ENCODE measurements at regions not wholly inside any gene's neighbourhood (a gene's known extent, or its start where the extent isn't known, plus 50 kb on each side); places are given as distances from the start of the nearest gene placed in this dataset.
"Not testable (repeated sequence)": the region's sequence is repeated elsewhere in the genome, so short reads cannot be mapped to it uniquely, and the experiment has no call there.

DNA sequence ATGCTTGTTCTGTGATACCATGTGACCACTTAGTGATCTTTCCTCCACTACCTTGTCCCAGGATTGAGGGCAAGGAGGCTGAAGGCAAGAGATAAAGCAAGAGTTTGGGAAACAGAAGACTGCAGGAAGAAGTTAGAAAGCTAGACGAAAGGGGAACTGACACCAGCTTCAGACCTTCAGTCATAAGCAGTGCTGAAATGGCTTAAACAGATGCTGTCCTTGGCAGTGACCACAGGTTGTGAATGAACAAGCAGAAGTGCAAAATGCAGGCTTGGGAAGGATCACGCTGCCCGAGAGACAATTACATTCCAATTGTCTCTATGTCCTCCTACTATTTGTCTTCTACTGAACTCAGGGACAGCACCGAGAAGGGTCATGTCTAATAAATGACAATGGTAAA, 704.9 kb upstream of the AUTS2 start (continued):
- TF ChIP-seq RNF2 (IDR thresholded peaks at IDR 0.05; ENCODE audit: borderline replicate concordance, low read depth, low read length, missing control alignments, poor library complexity, severe bottlenecking) (no peak), TBP (IDR thresholded peaks at IDR 0.05; ENCODE audit: low read depth, low read length) (no peak), GTF2F1 (IDR thresholded peaks at IDR 0.05; ENCODE audit: borderline replicate concordance, low read depth, low read length) (no peak), TAF1 (IDR thresholded peaks at IDR 0.05; ENCODE audit: low read depth, low read length) (no peak), TAF7 (optimal IDR thresholded peaks at IDR 0.05; ENCODE audit: borderline replicate concordance, low read depth, low read length) (no peak)
- TF ChIP-seq, protein P1, sequence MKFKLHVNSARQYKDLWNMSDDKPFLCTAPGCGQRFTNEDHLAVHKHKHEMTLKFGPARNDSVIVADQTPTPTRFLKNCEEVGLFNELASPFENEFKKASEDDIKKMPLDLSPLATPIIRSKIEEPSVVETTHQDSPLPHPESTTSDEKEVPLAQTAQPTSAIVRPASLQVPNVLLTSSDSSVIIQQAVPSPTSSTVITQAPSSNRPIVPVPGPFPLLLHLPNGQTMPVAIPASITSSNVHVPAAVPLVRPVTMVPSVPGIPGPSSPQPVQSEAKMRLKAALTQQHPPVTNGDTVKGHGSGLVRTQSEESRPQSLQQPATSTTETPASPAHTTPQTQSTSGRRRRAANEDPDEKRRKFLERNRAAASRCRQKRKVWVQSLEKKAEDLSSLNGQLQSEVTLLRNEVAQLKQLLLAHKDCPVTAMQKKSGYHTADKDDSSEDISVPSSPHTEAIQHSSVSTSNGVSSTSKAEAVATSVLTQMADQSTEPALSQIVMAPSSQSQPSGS (IDR thresholded peaks at IDR 0.05; ENCODE audit: low read length), result no peak

DNA sequence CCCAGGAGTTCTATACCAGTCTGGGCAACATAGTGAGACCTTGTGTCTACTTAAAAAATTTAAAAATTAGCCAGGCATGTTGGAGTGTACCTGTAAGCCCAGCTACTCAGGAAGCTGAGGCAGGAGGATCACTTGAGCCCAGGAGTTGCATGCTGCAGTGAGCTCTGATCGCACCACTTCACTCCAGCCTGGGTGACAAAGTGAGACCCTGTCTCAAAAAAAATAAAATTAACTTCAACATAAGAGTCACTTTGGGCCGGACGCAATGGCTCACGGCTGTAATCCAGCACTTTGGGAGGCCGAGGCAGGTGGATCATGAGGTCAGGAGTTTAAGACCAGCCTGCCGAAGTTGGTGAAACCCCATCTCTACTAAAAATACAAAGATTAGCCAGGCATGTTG, 699.1 kb upstream of the AUTS2 start:
- H2AK5ac ChIP-seq (ENCODE audit: low read depth, low read length); H2BK12ac ChIP-seq (ENCODE audit: low read depth, low read length); H2BK120ac ChIP-seq (replicated peaks; ENCODE audit: low read depth, low read length); H4K5ac ChIP-seq (ENCODE audit: insufficient read length, low read depth, low read length); H3K4ac ChIP-seq (replicated peaks; ENCODE audit: insufficient read length, low read depth, low read length); H3K23ac ChIP-seq (ENCODE audit: insufficient read length); H3K9me3 ChIP-seq (ENCODE audit: insufficient read depth in 2 of 2, low read depth in 1 of 2, low read length in 1 of 2); H2AFZ ChIP-seq (ENCODE audit: low read length); H2BK15ac ChIP-seq (ENCODE audit: low read length); H3K79me1 ChIP-seq (ENCODE audit: low read depth, low read length); H2BK20ac ChIP-seq (ENCODE audit: low read length); H3K56ac ChIP-seq (replicated peaks; ENCODE audit: insufficient read length, low read depth, low read length); H3K18ac ChIP-seq (ENCODE audit: extremely low read depth, low read length); H3K4me1 ChIP-seq (replicated peaks in 1 of 4; ENCODE audit: control insufficient read depth in 3 of 4, insufficient read depth in 4 of 4, low read length in 3 of 4); POLR2A ChIA-PET (ENCODE audit: partially characterized antibody); H2BK5ac ChIP-seq (ENCODE audit: low read depth, low read length); DNase-seq (ENCODE audit: low read depth in 1 of 2, low spot score in 2 of 2); H4K91ac ChIP-seq (replicated peaks; ENCODE audit: insufficient read length, low read length); CTCF ChIA-PET (ENCODE audit: partially characterized antibody); H3K27ac ChIP-seq (ENCODE audit: low read depth, low read length); FAIRE-seq; H4K20me1 ChIP-seq (replicated peaks in 1 of 2; ENCODE audit: control insufficient read depth in 1 of 2, insufficient read depth in 2 of 2, low read length in 2 of 2); H3K4me3 ChIP-seq (ENCODE audit: extremely low read depth in 1 of 4, insufficient read depth in 2 of 4, low read depth in 3 of 4, low read length in 4 of 4); H3K4me2 ChIP-seq (ENCODE audit: insufficient read depth in 1 of 2, low read depth in 2 of 2, low read length in 2 of 2); H4K8ac ChIP-seq (ENCODE audit: extremely low read depth, insufficient read depth, low read length); H3K36me3 ChIP-seq (ENCODE audit: control insufficient read depth in 2 of 4, insufficient read depth in 4 of 4, low read length in 3 of 4); H3K9ac ChIP-seq (replicated peaks in 1 of 4; ENCODE audit: extremely low read depth in 1 of 4, low read depth in 3 of 4, low read length in 3 of 4); H3K79me2 ChIP-seq (ENCODE audit: control insufficient read depth in 1 of 2, insufficient read depth in 2 of 2, low read length in 2 of 2); H3K14ac ChIP-seq (ENCODE audit: insufficient read length); H3K27me3 ChIP-seq (replicated peaks in 1 of 4; ENCODE audit: control insufficient read depth in 3 of 4, extremely low read depth in 1 of 4, insufficient read depth in 3 of 4, low read length in 3 of 4); H3K23me2 ChIP-seq (ENCODE audit: low read depth, low read length): not testable (repeated sequence)
- WGBS, 2 experiments (ENCODE audit: extremely low coverage in 1 of 2, insufficient coverage in 1 of 2, insufficient read length in 1 of 2, insufficient replicate concordance in 2 of 2, low coverage in 1 of 2, low lambda C conversion rate in 2 of 2, missing lambda C conversion rate in 1 of 2), result 98% methylated on average over 6 of the region's 6 CpGs; no CpG with 5 or more reads in 1 of the 2 experiments

Data from H1 (cell line).